Stimulated activated effector memory CD8-positive, alpha-beta T cell treated with anti-CD3 and anti-CD28 coated beads, Interleukin-12 subunit alpha, Interleukin-12 subunit beta, amount 100 ng/mL, for 72 hours (primary cell): ENCODE measurements at regions not wholly inside any gene's neighbourhood (a gene's known extent, or its start where the extent isn't known, plus 50 kb on each side); places are given as distances from the start of the nearest gene placed in this dataset.

Experiments used
- ATAC-seq: fragments of 150-1000 bp; cut with Tn5 transposase; 2 replicates; pipeline ENCODE4 v1.10.0; 2021
- DNase-seq, 2 donors: peaks; one replicate each; pipeline ENCODE4 v3.0.0; 2021 to 2022; ENCODE audit warnings: low spot score in 2 of 2
- H3K27ac Mint-ChIP-seq: one replicate; pipeline ENCODE4 v1.8.0; 2022; ENCODE audit warnings: mild to moderate bottlenecking, mixed read lengths
- H3K36me3 Mint-ChIP-seq: one replicate; pipeline ENCODE4 v1.8.0; 2022; ENCODE audit warnings: mild to moderate bottlenecking, mixed read lengths
- H3K4me1 Mint-ChIP-seq: one replicate; pipeline ENCODE4 v1.8.0; 2022; ENCODE audit warnings: mixed read lengths
- H3K4me3 Mint-ChIP-seq: one replicate; pipeline ENCODE4 v1.8.0; 2022; ENCODE audit warnings: mild to moderate bottlenecking, mixed read lengths
- H3K9me3 Mint-ChIP-seq: one replicate; pipeline ENCODE4 v1.8.0; 2022; ENCODE audit warnings: mixed read lengths

- DNase-seq (no peak), ATAC-seq (no peak)
- Mint-ChIP-seq H3K27ac (no peak overlapping the region), H3K4me3 (no peak overlapping the region), H3K4me1 (no peaks in the 10 kb centered on the region), H3K9me3 (peaks cover 7% of the 10 kb centered on the region), H3K36me3 (no peaks in the 10 kb centered on the region)
Observed at GRCh38 chr2:13542061-13542460, 825.3 kb downstream of the TRIB2 start.

GRCh38 chr2:13542642-13543041 is 825.9 kb downstream of the TRIB2 start:
- Mint-ChIP-seq H3K27ac (no peak overlapping the region), H3K4me1 (no peaks in the 10 kb centered on the region), H3K36me3 (no peaks in the 10 kb centered on the region), H3K9me3 (peaks cover 7% of the 10 kb centered on the region), H3K4me3 (no peak overlapping the region)
- DNase-seq (no peak), ATAC-seq (no peak)

GRCh38 chr2:13543550-13543949 is 826.8 kb downstream of the TRIB2 start:
- no peak for ATAC-seq
- Mint-ChIP-seq H3K4me1 (no peaks in the 10 kb centered on the region), H3K36me3 (no peaks in the 10 kb centered on the region), H3K27ac (no peak overlapping the region), H3K9me3 (peaks cover 7% of the 10 kb centered on the region), H3K4me3 (no peak overlapping the region)
- no peak for DNase-seq

GRCh38 chr2:13545320-13545719 is 828.6 kb downstream of the TRIB2 start:
- ATAC-seq = no peak
- no peaks in the 10 kb centered on the region for H3K36me3 Mint-ChIP-seq
- no peak overlapping the region for H3K4me3 Mint-ChIP-seq
- no peak overlapping the region for H3K27ac Mint-ChIP-seq
- DNase-seq = no peak
- H3K9me3 Mint-ChIP-seq = peaks cover 5% of the 10 kb centered on the region
- no peaks in the 10 kb centered on the region for H3K4me1 Mint-ChIP-seq

- no peak overlapping the region for H3K4me3 Mint-ChIP-seq
- H3K27ac Mint-ChIP-seq = no peak overlapping the region
- ATAC-seq (no peak), DNase-seq (no peak)
- H3K9me3 Mint-ChIP-seq = peaks cover 5% of the 10 kb centered on the region
- H3K4me1 Mint-ChIP-seq = no peaks in the 10 kb centered on the region
- no peaks in the 10 kb centered on the region for H3K36me3 Mint-ChIP-seq
Observed at GRCh38 chr2:13546131-13546530, 829.4 kb downstream of the TRIB2 start.

GRCh38 chr2:13550285-13551231 is 833.8 kb downstream of the TRIB2 start:
- peaks cover 10% of the 10 kb centered on the region for H3K9me3 Mint-ChIP-seq
- ATAC-seq (no peak), DNase-seq (no peak)
- H3K4me3 Mint-ChIP-seq = no peak overlapping the region
- H3K27ac Mint-ChIP-seq = no peak overlapping the region
- H3K4me1 Mint-ChIP-seq = no peaks in the 10 kb centered on the region
- H3K36me3 Mint-ChIP-seq = no peaks in the 10 kb centered on the region

- ATAC-seq = no peak
- Mint-ChIP-seq H3K4me1 (no peaks in the 10 kb centered on the region), H3K27ac (no peak overlapping the region), H3K4me3 (no peak overlapping the region), H3K36me3 (no peaks in the 10 kb centered on the region), H3K9me3 (peaks cover 18% of the 10 kb centered on the region)
- no peak for DNase-seq
Observed at GRCh38 chr2:13558368-13558767, 841.6 kb downstream of the TRIB2 start.

- H3K36me3 Mint-ChIP-seq = no peaks in the 10 kb centered on the region
- H3K9me3 Mint-ChIP-seq = peaks cover 16% of the 10 kb centered on the region
- H3K4me1 Mint-ChIP-seq = no peaks in the 10 kb centered on the region
- no peak overlapping the region for H3K27ac Mint-ChIP-seq
- no peak overlapping the region for H3K4me3 Mint-ChIP-seq
- DNase-seq (no peak), ATAC-seq (no peak)
Observed at GRCh38 chr2:13560322-13560721, 843.6 kb downstream of the TRIB2 start.

- no peaks in the 10 kb centered on the region for H3K36me3 Mint-ChIP-seq
- no peak overlapping the region for H3K27ac Mint-ChIP-seq
- DNase-seq (no peak), ATAC-seq (no peak)
- H3K4me1 Mint-ChIP-seq = no peaks in the 10 kb centered on the region
- peaks cover 12% of the 10 kb centered on the region for H3K9me3 Mint-ChIP-seq
- H3K4me3 Mint-ChIP-seq = no peak overlapping the region
Observed at GRCh38 chr2:13572466-13572865, 855.7 kb downstream of the TRIB2 start.

- H3K36me3 Mint-ChIP-seq = no peaks in the 10 kb centered on the region
- H3K27ac Mint-ChIP-seq = no peak overlapping the region
- peaks cover 8% of the 10 kb centered on the region for H3K9me3 Mint-ChIP-seq
- DNase-seq = no peak
- H3K4me3 Mint-ChIP-seq = no peak overlapping the region
- H3K4me1 Mint-ChIP-seq = no peaks in the 10 kb centered on the region
- ATAC-seq = no peak
Observed at GRCh38 chr2:13574831-13575230, 858.1 kb downstream of the TRIB2 start.

- Mint-ChIP-seq H3K27ac (no peak overlapping the region), H3K4me1 (no peaks in the 10 kb centered on the region), H3K4me3 (no peak overlapping the region), H3K36me3 (no peaks in the 10 kb centered on the region), H3K9me3 (peaks cover 8% of the 10 kb centered on the region)
- ATAC-seq (no peak), DNase-seq (no peak)
Observed at GRCh38 chr2:13576406-13577036, 859.8 kb downstream of the TRIB2 start.

GRCh38 chr2:13578547-13578946 is 861.8 kb downstream of the TRIB2 start:
- H3K4me3 Mint-ChIP-seq = no peak overlapping the region
- H3K27ac Mint-ChIP-seq = no peak overlapping the region
- no peak for ATAC-seq
- H3K9me3 Mint-ChIP-seq = peaks cover 8% of the 10 kb centered on the region
- H3K36me3 Mint-ChIP-seq = no peaks in the 10 kb centered on the region
- DNase-seq = no peak
- H3K4me1 Mint-ChIP-seq = no peaks in the 10 kb centered on the region

- ATAC-seq = no peak
- peaks cover 10% of the 10 kb centered on the region for H3K9me3 Mint-ChIP-seq
- no peaks in the 10 kb centered on the region for H3K4me1 Mint-ChIP-seq
- H3K27ac Mint-ChIP-seq = no peak overlapping the region
- no peak for DNase-seq
- H3K36me3 Mint-ChIP-seq = no peaks in the 10 kb centered on the region
- H3K4me3 Mint-ChIP-seq = no peak overlapping the region
Observed at GRCh38 chr2:13581471-13581870, 864.7 kb downstream of the TRIB2 start.

- H3K4me3 Mint-ChIP-seq = no peak overlapping the region
- no peak overlapping the region for H3K27ac Mint-ChIP-seq
- no peak for ATAC-seq
- H3K9me3 Mint-ChIP-seq = peaks cover 15% of the 10 kb centered on the region
- DNase-seq = no peak
- H3K4me1 Mint-ChIP-seq = no peaks in the 10 kb centered on the region
- H3K36me3 Mint-ChIP-seq = no peaks in the 10 kb centered on the region
Observed at GRCh38 chr2:13583609-13584008, 866.9 kb downstream of the TRIB2 start.

GRCh38 chr2:13584020-13584419 is 867.3 kb downstream of the TRIB2 start:
- H3K9me3 Mint-ChIP-seq = peaks cover 15% of the 10 kb centered on the region
- H3K4me1 Mint-ChIP-seq = no peaks in the 10 kb centered on the region
- H3K36me3 Mint-ChIP-seq = no peaks in the 10 kb centered on the region
- H3K27ac Mint-ChIP-seq = no peak overlapping the region
- no peak overlapping the region for H3K4me3 Mint-ChIP-seq
- ATAC-seq (no peak), DNase-seq (no peak)

GRCh38 chr2:13585732-13586131 is 869.0 kb downstream of the TRIB2 start:
- peaks cover 21% of the 10 kb centered on the region for H3K9me3 Mint-ChIP-seq
- DNase-seq = no peak

More at GRCh38 chr2:13585732-13586131, 869.0 kb downstream of the TRIB2 start:
- no peak for ATAC-seq
- no peak overlapping the region for H3K27ac Mint-ChIP-seq
- no peak overlapping the region for H3K4me3 Mint-ChIP-seq
- H3K36me3 Mint-ChIP-seq = no peaks in the 10 kb centered on the region
- no peaks in the 10 kb centered on the region for H3K4me1 Mint-ChIP-seq
